Aorta (tissue), 5 donors: ENCODE measurements at regions not wholly inside any gene's neighbourhood (a gene's known extent, or its start where the extent isn't known, plus 50 kb on each side); places are given as distances from the start of the nearest gene placed in this dataset.

Source experiments
- ATAC-seq: fragments of 200-7000 bp; cut with Tn5 transposase; one replicate; pipeline ENCODE4 v1.9.1; 2022; ENCODE audit warnings: moderate library complexity; ENCODE audit not compliant: low FRiP score
- DNase-seq, 2 donors: peaks; one replicate each; pipeline ENCODE4 v3.0.0-alpha.2; 2020
- H3K27ac ChIP-seq, 2 donors: one replicate each; pipeline ENCODE4 v1.5.1; 2013; ENCODE audit warnings: low read length in 2 of 2, mild to moderate bottlenecking in 2 of 2, moderate library complexity in 2 of 2, control low read depth in 1 of 2, inconsistent platforms in 1 of 2, low read depth in 1 of 2
- H3K27me3 ChIP-seq, 2 donors: one replicate each; pipeline ENCODE4 v1.6.1; 2013; ENCODE audit warnings: control low read depth in 1 of 2, low read length in 1 of 2, mild to moderate bottlenecking in 1 of 2, moderate library complexity in 1 of 2; ENCODE audit not compliant: insufficient read depth in 2 of 2, control insufficient read depth in 1 of 2
- H3K36me3 ChIP-seq, 2 donors: one replicate each; pipeline ENCODE4 v1.6.1; 2013; ENCODE audit warnings: control low read depth in 1 of 2, low read length in 1 of 2, mild to moderate bottlenecking in 1 of 2; ENCODE audit not compliant: insufficient read depth in 2 of 2, control insufficient read depth in 1 of 2
- H3K4me1 ChIP-seq, 2 donors: one replicate each; pipeline ENCODE4 v1.6.1; 2013; ENCODE audit warnings: low read length in 2 of 2, control low read depth in 1 of 2, mild to moderate bottlenecking in 1 of 2, moderate library complexity in 1 of 2; ENCODE audit not compliant: insufficient read depth in 2 of 2, control insufficient read depth in 1 of 2
- H3K4me3 ChIP-seq, 2 donors: one replicate each; pipeline ENCODE4 v1.5.1; 2013; ENCODE audit warnings: low read length in 2 of 2, control low read depth in 1 of 2, mild to moderate bottlenecking in 1 of 2
- H3K9me3 ChIP-seq: one replicate; pipeline ENCODE4 v1.6.1; 2013; ENCODE audit warnings: mild to moderate bottlenecking, low read length; ENCODE audit not compliant: control insufficient read depth
- WGBS, 2 donors: extraction: QIAGEN DNeasy Blood & Tissue Kit; methylation state at CpG; one replicate each; pipeline ENCODE4 v1.1.7; 2013; 5-methylcytosine and 5-hydroxymethylcytosine counted together
- intact Hi-C, 2 donors: fragments of 100-400 bp; cut with DNase I; formaldehyde crosslinking; loops; one replicate each; pipeline versions ENCODE4 v1.14.2 to v1.15.0; 2022
- donor health status: healthy with polysubstance abuse.
- donor health status: Bipolar disorder and iron deficiency.
- donor health status: DM: no; HTN: no; CAD: no.
- donor health status: DM: no; HTN: no; CAD: no.
- donor health status: DM: yes; HTN: yes; CAD: no.

DNA sequence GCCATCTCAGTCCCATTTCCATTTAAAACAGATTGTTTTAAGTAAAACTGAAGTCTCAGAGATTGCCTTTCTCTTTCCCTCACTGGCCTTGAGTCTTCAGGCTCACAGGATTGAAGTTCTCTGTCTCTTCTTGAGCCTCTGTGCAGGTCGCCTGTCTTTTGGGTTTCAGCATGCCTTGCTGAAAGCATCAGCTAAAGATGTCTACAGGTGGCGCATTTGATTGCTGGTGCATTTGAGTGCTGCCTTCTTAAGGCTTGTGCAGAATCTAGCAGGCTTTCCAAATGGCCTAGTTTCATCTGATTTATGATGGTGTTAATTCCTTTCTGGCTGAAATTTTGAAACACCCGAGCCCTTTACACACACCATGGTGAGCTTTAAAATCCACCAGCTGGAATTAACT is 1062.2 kb upstream of the FBXO33 start:
- 54 to 55% methylated on average over 3 of the region's 3 CpGs for WGBS, 2 donors

DNA sequence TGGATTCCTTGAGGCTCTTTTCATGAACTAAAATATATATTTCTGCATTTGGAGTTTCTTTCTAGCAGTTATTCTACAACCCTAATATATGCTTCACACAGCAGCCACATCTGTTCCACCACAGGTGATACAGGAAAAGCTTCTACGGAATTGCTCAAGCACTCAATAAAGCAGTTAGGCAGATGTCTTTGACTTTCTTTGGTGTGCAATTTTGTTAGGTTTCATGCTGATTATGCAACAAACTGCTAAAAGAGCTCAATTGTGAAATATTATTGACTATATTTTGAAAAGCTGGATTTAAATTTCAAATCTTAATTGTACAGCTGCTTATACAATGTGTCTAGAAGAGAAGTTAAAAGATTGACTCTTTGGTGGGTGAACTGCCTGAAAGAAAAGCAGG is 1055.6 kb upstream of the FBXO33 start:
- WGBS, 2 donors: 87 to 88% methylated on average over 1 of the region's 1 CpG
- H3K9me3 ChIP-seq: no peaks in the 10 kb centered on the region
- no peaks in the 10 kb centered on the region for H3K27me3 ChIP-seq
- no peak for DNase-seq
- H3K36me3 ChIP-seq: no peaks in the 10 kb centered on the region
- no peak for ATAC-seq
- no peak overlapping the region for H3K4me3 ChIP-seq
- no peak overlapping the region for H3K27ac ChIP-seq
- intact Hi-C loops: no loop called here
- no peaks in the 10 kb centered on the region for H3K4me1 ChIP-seq

More for the DNA sequence above, 1062.2 kb upstream of the FBXO33 start:
- DNase-seq: no peak
- Histone ChIP-seq H3K4me3 (no peak overlapping the region), H3K36me3 (no peaks in the 10 kb centered on the region), H3K27me3 (no peaks in the 10 kb centered on the region), H3K9me3 (no peaks in the 10 kb centered on the region), H3K27ac (no peak overlapping the region), H3K4me1 (no peaks in the 10 kb centered on the region)
- intact Hi-C loops: no loop called here
- no peak for ATAC-seq

DNA sequence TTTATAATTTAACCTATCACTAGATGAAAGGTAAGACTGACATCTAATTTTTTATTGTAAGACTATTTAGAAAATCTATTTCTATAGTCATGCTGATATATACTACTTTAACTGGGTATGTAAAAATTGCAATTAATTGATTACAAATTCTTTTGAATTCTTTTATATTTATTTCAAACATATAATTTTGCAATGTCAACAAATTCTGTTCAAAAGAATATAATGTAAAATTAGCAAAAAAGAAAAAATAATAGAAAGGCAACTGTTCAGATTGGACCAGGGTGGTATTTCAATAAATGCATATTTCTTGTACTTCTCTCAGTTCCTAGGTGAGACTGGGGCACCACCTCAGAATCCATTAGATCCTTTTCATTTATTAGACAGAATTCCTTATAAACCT is 1053.5 kb upstream of the FBXO33 start:
- intact Hi-C loops: no loop called here
- H3K4me1 ChIP-seq: no peaks in the 10 kb centered on the region
- no peak for ATAC-seq

DNA sequence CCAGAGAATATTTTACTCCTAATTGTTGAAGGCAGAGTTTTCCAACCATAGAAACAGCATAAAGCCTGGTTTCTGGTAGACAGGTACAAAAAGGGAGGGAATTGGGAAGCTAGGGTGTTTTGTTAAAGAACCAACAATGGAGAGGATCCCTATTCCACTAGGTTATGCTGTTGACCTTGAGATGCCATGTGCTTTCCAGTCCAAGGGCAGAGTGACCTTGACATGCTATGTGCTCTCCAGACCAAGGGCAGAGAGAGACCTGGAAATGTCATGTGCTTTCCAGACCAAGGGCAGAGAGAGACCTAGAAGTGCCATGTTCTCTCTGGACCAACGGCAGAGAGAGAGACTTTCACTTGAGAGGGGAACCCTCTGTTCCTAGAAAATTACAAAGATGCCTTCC is 1043.8 kb upstream of the FBXO33 start:
- no peak for ATAC-seq
- no peak overlapping the region for H3K27ac ChIP-seq
- no peaks in the 10 kb centered on the region for H3K27me3 ChIP-seq
- peaks cover 3% of the 10 kb centered on the region for H3K9me3 ChIP-seq
- intact Hi-C loops: no loop called here
- no peak for DNase-seq
- no peak overlapping the region for H3K4me3 ChIP-seq
- 68 to 75% methylated on average over 1 of the region's 1 CpG for WGBS, 2 donors
- H3K36me3 ChIP-seq: no peaks in the 10 kb centered on the region
- no peaks in the 10 kb centered on the region for H3K4me1 ChIP-seq

More for the DNA sequence above, 1053.5 kb upstream of the FBXO33 start:
- Histone ChIP-seq H3K27me3 (no peaks in the 10 kb centered on the region), H3K9me3 (no peaks in the 10 kb centered on the region), H3K4me3 (no peak overlapping the region), H3K36me3 (no peaks in the 10 kb centered on the region), H3K27ac (no peak overlapping the region)
- DNase-seq: no peak

DNA sequence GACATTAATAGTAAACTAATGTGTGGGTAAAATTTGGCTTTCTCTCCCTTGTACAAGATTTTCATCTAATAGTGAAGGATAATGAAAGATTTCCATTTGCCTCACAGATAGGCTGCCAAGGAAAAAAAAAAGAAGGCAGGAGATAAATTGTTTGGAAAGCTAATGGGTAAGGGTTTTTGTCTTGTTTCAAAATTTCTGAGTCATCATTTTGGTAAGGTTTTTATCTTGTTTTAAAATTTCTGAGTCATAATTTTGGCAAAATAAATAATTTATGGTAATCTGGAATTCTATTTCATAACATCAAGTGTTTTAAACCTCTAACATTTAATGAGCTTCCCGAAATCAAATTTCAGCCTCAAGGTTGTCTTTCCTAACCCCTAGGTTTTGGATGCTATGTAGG is 1035.7 kb upstream of the FBXO33 start:
- H3K27me3 ChIP-seq: no peaks in the 10 kb centered on the region
- H3K4me1 ChIP-seq: no peaks in the 10 kb centered on the region
- WGBS, 2 donors: 53 to 68% methylated on average over 1 of the region's 1 CpG
- intact Hi-C loops: no loop called here
- DNase-seq (no peak), ATAC-seq (no peak)
- H3K4me3 ChIP-seq: no peak overlapping the region
- H3K27ac ChIP-seq: no peak overlapping the region
- H3K9me3 ChIP-seq: peaks cover 1% of the 10 kb centered on the region
- H3K36me3 ChIP-seq: no peaks in the 10 kb centered on the region

DNA sequence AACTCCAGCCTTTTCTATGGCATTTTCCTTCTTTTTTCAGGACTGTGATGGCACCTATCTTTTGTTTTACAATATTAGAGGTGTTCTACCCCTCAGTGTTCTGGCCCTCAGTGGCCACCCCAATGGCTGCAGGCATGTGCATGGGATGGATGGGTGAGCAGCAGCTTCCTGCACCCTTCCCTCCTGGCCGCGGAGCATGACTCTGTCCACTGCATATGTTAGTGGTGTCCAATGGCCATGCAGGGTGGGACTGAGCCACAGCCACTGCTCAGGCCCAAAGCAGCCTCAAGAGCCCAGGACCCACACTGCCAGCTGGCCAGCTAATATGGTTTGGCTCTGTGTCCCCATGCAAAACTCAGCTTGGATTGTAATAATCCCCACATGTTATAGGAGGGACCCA is 1032.3 kb upstream of the FBXO33 start:
- Histone ChIP-seq H3K27me3 (no peaks in the 10 kb centered on the region), H3K27ac (no peak overlapping the region), H3K9me3 (peaks cover 1% of the 10 kb centered on the region), H3K36me3 (no peaks in the 10 kb centered on the region), H3K4me1 (no peaks in the 10 kb centered on the region), H3K4me3 (no peak overlapping the region)
- ATAC-seq: no peak
- intact Hi-C loops: no loop called here
- DNase-seq: no peak
- WGBS, 2 donors: 94 to 98% methylated on average over 2 of the region's 2 CpGs

DNA sequence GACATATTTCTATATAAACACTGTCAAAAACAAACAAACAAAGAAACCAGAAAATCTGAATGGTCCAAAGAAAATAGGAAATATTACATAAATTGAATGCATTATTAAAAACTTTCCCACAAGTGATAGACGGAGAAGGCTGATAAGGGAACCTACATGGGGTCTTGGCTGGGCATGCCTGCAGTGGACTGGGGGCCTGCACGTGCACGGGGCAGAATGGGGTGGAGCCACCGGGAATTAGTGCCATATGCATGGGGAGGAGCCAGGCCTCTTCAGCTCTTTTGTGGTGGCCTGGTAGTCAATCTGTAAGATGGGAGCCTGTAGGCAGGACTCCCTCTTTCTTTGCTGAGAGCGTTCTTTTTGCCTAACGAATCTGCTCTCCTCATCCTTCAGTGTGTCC is 1031.7 kb upstream of the FBXO33 start:
- no peaks in the 10 kb centered on the region for H3K27me3 ChIP-seq
- ATAC-seq: no peak
- no peak overlapping the region for H3K4me3 ChIP-seq
- intact Hi-C loops: no loop called here
- H3K9me3 ChIP-seq: peaks cover 1% of the 10 kb centered on the region
- 68% methylated on average over 6 of the region's 6 CpGs for WGBS, 2 donors
- H3K36me3 ChIP-seq: no peaks in the 10 kb centered on the region
- no peaks in the 10 kb centered on the region for H3K4me1 ChIP-seq
- no peak overlapping the region for H3K27ac ChIP-seq
- DNase-seq: no peak

DNA sequence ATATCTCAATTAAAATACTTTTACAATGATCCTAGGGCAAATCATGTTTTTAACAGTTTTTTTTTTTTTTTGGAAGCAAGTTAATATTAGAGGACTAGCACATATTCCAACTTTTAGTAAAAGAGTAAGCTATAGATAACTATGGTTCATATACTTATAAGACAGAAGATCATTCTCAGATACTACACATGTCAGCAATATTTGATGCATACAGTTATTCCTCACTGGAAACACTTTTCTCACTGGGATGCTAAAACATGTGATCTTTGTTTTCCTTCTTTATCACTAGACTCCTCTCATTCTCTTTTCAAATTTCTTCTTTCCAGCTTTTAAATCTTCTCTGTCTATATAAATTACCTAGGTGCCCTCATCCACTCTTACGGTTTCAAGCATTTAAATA is 1020.4 kb upstream of the FBXO33 start:
- H3K27me3 ChIP-seq: no peaks in the 10 kb centered on the region
- no peak overlapping the region for H3K4me3 ChIP-seq
- H3K36me3 ChIP-seq: no peaks in the 10 kb centered on the region
- ATAC-seq (no peak), DNase-seq (no peak)
- intact Hi-C loops: no loop called here
- H3K9me3 ChIP-seq: no peaks in the 10 kb centered on the region
- no peaks in the 10 kb centered on the region for H3K4me1 ChIP-seq
- WGBS, 2 donors: 75 to 81% methylated on average over 1 of the region's 1 CpG
- no peak overlapping the region for H3K27ac ChIP-seq

DNA sequence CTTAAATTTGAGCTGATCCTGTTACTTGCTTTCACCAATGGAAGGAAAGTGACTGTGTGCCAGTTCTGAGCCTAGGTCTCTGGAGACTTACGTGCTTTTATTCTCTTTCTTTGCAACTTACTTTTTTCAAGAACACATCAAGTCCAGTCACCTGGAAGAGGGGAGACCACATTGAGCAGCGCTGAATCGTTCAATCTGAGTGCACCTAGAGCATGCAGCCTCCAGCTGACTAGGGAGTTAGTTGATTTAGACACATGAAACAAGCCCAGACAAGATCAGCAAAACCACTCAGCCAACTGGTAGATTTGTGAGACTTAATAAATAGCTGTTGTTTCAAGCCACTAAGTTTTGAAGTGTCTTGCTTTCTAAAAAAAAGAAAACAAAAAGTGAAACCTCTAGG is 1014.8 kb upstream of the FBXO33 start:
- no peak for ATAC-seq
- intact Hi-C loops: no loop called here
- WGBS, 2 donors: 83 to 86% methylated on average over 3 of the region's 3 CpGs

More for the DNA sequence above, 1014.8 kb upstream of the FBXO33 start:
- Histone ChIP-seq H3K4me1 (no peaks in the 10 kb centered on the region), H3K9me3 (no peaks in the 10 kb centered on the region), H3K27ac (no peak overlapping the region), H3K27me3 (no peaks in the 10 kb centered on the region), H3K36me3 (no peaks in the 10 kb centered on the region), H3K4me3 (no peak overlapping the region)
- no peak for DNase-seq
